Uterus (tissue), 3 donors: ENCODE measurements at regions not wholly inside any gene's neighbourhood (a gene's known extent, or its start where the extent isn't known, plus 50 kb on each side); places are given as distances from the start of the nearest gene placed in this dataset.

Source experiments
- DNase-seq, 2 donors: peaks; one replicate each; pipeline ENCODE4 v3.0.0-alpha.2; 2019 to 2020
- H3K27ac ChIP-seq, 2 donors: fragments of 200-600 bp; sonication (generic); 1 replicate in 1 of 2; 2 replicates in 1 of 2; pipeline ENCODE4 v1.5.1; 2016 to 2018
- H3K27me3 ChIP-seq, 2 donors: fragments of 200-600 bp; sonication (generic); one replicate each; pipeline ENCODE4 v1.5.1; 2018 to 2019; ENCODE audit warnings: control low read depth in 1 of 2
- H3K36me3 ChIP-seq, 2 donors: fragments of 200-600 bp; sonication (generic); one replicate each; pipeline ENCODE4 v1.5.1; 2019; ENCODE audit warnings: control low read depth in 1 of 2
- H3K4me1 ChIP-seq, 2 donors: fragments of 200-600 bp; sonication (generic); one replicate each; pipeline ENCODE4 v1.5.1; 2018 to 2019; ENCODE audit warnings: control low read depth in 1 of 2
- H3K4me3 ChIP-seq, 2 donors: fragments of 200-600 bp; sonication (generic); 1 replicate in 1 of 2; 2 replicates in 1 of 2; pipeline ENCODE4 v1.5.1; 2018 to 2019; ENCODE audit warnings: mild to moderate bottlenecking in 1 of 2
- H3K9me3 ChIP-seq, 2 donors: fragments of 200-600 bp; sonication (generic); one replicate each; pipeline ENCODE4 v1.5.1; 2019; ENCODE audit warnings: control low read depth in 1 of 2
- CTCF ChIP-seq, 4 experiments: fragments of 200-600 bp in 2 of 4; fragments of 450-650 bp in 2 of 4; sonication (generic) in 2 of 4; IDR thresholded peaks; one replicate each; pipeline ENCODE4 v1.5.1; 2016 to 2019; ENCODE audit warnings: antibody characterized with exemption in 4 of 4, mild to moderate bottlenecking in 2 of 4, moderate library complexity in 1 of 4
- POLR2A ChIP-seq, 2 donors: fragments of 450-650 bp; IDR thresholded peaks; one replicate each; pipeline ENCODE4 v1.6.1; 2016; ENCODE audit warnings: antibody characterized with exemption in 2 of 2, mild to moderate bottlenecking in 1 of 2, moderate library complexity in 1 of 2
- intact Hi-C: fragments of 100-400 bp; cut with DNase I; formaldehyde crosslinking; loops from one replicate; pipeline ENCODE4 v1.15.1; 2023; ENCODE audit warnings: low total_unique reads
- donor health status: DM: yes; HTN: yes; CAD: no.

- Histone ChIP-seq H3K4me1 (no peaks in the 10 kb centered on the region), H3K36me3 (no peaks in the 10 kb centered on the region), H3K9me3 (no peaks in the 10 kb centered on the region), H3K27me3 (no peaks in the 10 kb centered on the region), H3K27ac (no peak overlapping the region), H3K4me3 (no peak overlapping the region)
- no peak for DNase-seq
- TF ChIP-seq POLR2A (IDR thresholded peaks at IDR 0.05) = no peak
- no peak for TF ChIP-seq CTCF (IDR thresholded peaks at IDR 0.05)
- intact Hi-C loops = no loop called here
These were observed 131.1 kb downstream of the RASSF10 start for GRCh38 chr11:13140028-13140870.

GRCh38 chr11:13140873-13141655 lies 131.9 kb downstream of the RASSF10 start:
- H3K4me3 ChIP-seq = no peak overlapping the region
- no peak overlapping the region for H3K27ac ChIP-seq
- TF ChIP-seq POLR2A (IDR thresholded peaks at IDR 0.05) = no peak
- TF ChIP-seq CTCF (IDR thresholded peaks at IDR 0.05) = no peak
- no peaks in the 10 kb centered on the region for H3K36me3 ChIP-seq
- H3K9me3 ChIP-seq = no peaks in the 10 kb centered on the region
- H3K4me1 ChIP-seq = no peaks in the 10 kb centered on the region
- intact Hi-C loops = no loop called here
- H3K27me3 ChIP-seq = no peaks in the 10 kb centered on the region
- no peak for DNase-seq

GRCh38 chr11:13141731-13142709 lies 132.9 kb downstream of the RASSF10 start:
- intact Hi-C loops = no loop called here
- no peaks in the 10 kb centered on the region for H3K36me3 ChIP-seq
- DNase-seq = no peak
- no peak overlapping the region for H3K27ac ChIP-seq
- no peak for TF ChIP-seq CTCF (IDR thresholded peaks at IDR 0.05)
- TF ChIP-seq POLR2A (IDR thresholded peaks at IDR 0.05) = no peak
- no peaks in the 10 kb centered on the region for H3K9me3 ChIP-seq
- no peaks in the 10 kb centered on the region for H3K27me3 ChIP-seq
- H3K4me1 ChIP-seq = no peaks in the 10 kb centered on the region
- no peak overlapping the region for H3K4me3 ChIP-seq

- intact Hi-C loops = no loop called here
- Histone ChIP-seq H3K4me1 (no peaks in the 10 kb centered on the region), H3K9me3 (no peaks in the 10 kb centered on the region), H3K4me3 (no peak overlapping the region), H3K27ac (no peak overlapping the region), H3K27me3 (no peaks in the 10 kb centered on the region), H3K36me3 (no peaks in the 10 kb centered on the region)
- TF ChIP-seq CTCF (IDR thresholded peaks at IDR 0.05) = no peak
- TF ChIP-seq POLR2A (IDR thresholded peaks at IDR 0.05) = no peak
- no peak for DNase-seq
These were observed 133.9 kb upstream of the BMAL1 start for GRCh38 chr11:13143486-13144297.
